ENCODE measurements at regions not wholly inside any gene's neighbourhood (a gene's known extent, or its start where the extent isn't known, plus 50 kb on each side); places are given as distances from the start of the nearest gene placed in this dataset.

DNA sequence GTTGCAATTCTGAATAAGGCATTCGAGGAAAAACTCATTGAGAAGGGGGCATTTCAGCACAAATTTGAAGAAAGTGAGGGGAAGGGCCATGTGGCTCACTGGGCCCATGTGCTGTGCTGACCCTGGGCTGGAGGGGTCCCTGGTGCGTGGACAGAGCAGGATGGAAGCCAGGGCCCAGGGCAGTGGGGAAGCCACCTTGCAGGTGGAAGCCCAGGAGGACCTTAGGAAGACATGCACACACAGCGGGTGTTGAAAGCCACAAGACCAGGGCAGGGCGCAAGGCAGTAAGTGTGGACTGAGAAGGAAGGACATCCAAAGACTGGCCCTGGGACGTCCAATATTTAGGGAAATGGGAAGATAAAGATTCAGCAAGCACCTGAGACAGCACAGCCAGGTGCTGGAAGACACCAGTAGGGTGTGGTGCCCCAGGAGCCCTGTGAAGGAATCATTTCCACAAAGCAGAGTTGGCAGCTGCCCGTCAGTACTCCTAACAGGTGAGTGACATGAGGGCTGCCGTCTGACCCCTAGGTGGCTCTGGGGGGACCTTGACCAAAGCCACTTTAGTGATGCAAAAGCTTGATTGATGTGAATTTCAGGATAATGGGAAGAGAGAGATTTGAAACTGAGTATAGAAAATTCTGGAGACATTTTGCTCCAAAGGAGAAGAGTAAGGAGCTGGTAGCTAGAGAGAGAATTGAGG is 254.4 kb upstream of the EXOC2 start:
- CTCF ChIA-PET, result no interaction called here
- Mint-ChIP-seq H3K27me3 (ENCODE audit: low read depth) (peaks cover 5% of the 10 kb centered on the region; the same call in 1 of the 2 replicates), H3K27ac (no peak overlapping the region), H3K9me3 (peaks cover 24% of the 10 kb centered on the region), H3K4me1 (no peaks in the 10 kb centered on the region), H3K4me3 (no peak overlapping the region), H3K36me3 (peaks cover 17% of the 10 kb centered on the region)
- DNase-seq (ENCODE audit: low spot score), result no peak
- POLR2A ChIA-PET, result no interaction called here
- TF ChIP-seq SP1 (CRISPR knock-in tag; conservative IDR thresholded peaks at IDR 0.05), result no peak
- TF ChIP-seq, protein P1, sequence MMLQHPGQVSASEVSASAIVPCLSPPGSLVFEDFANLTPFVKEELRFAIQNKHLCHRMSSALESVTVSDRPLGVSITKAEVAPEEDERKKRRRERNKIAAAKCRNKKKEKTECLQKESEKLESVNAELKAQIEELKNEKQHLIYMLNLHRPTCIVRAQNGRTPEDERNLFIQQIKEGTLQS (CRISPR knock-in tag; conservative IDR thresholded peaks at IDR 0.05), result no peak
- no peak for TF ChIP-seq TEAD4 (CRISPR knock-in tag; IDR thresholded peaks at IDR 0.05)
- TF ChIP-seq, protein P2, sequence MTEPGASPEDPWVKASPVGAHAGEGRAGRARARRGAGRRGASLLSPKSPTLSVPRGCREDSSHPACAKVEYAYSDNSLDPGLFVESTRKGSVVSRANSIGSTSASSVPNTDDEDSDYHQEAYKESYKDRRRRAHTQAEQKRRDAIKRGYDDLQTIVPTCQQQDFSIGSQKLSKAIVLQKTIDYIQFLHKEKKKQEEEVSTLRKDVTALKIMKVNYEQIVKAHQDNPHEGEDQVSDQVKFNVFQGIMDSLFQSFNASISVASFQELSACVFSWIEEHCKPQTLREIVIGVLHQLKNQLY (CRISPR knock-in tag; IDR thresholded peaks at IDR 0.05), result no peak
- TF ChIP-seq GTF2I (CRISPR knock-in tag; conservative IDR thresholded peaks at IDR 0.05), result no peak
- TF ChIP-seq SOX15 (CRISPR knock-in tag; IDR thresholded peaks at IDR 0.05), result no peak
- no peak for TF ChIP-seq ZBTB43 (CRISPR knock-in tag; IDR thresholded peaks at IDR 0.05)
- TF ChIP-seq ZNF416 (CRISPR knock-in tag; IDR thresholded peaks at IDR 0.05), result no peak
- no peak for TF ChIP-seq ZNF423 (CRISPR knock-in tag; IDR thresholded peaks at IDR 0.05)
- no peak for TF ChIP-seq PREB (CRISPR knock-in tag; IDR thresholded peaks at IDR 0.05; ENCODE audit: borderline replicate concordance)
- no peak for TF ChIP-seq ZBTB21 (CRISPR knock-in tag; IDR thresholded peaks at IDR 0.05; ENCODE audit: borderline replicate concordance)
- TF ChIP-seq, protein P3, sequence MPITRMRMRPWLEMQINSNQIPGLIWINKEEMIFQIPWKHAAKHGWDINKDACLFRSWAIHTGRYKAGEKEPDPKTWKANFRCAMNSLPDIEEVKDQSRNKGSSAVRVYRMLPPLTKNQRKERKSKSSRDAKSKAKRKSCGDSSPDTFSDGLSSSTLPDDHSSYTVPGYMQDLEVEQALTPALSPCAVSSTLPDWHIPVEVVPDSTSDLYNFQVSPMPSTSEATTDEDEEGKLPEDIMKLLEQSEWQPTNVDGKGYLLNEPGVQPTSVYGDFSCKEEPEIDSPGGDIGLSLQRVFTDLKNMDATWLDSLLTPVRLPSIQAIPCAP (CRISPR knock-in tag; IDR thresholded peaks at IDR 0.05), result no peak
- TF ChIP-seq, protein P4, sequence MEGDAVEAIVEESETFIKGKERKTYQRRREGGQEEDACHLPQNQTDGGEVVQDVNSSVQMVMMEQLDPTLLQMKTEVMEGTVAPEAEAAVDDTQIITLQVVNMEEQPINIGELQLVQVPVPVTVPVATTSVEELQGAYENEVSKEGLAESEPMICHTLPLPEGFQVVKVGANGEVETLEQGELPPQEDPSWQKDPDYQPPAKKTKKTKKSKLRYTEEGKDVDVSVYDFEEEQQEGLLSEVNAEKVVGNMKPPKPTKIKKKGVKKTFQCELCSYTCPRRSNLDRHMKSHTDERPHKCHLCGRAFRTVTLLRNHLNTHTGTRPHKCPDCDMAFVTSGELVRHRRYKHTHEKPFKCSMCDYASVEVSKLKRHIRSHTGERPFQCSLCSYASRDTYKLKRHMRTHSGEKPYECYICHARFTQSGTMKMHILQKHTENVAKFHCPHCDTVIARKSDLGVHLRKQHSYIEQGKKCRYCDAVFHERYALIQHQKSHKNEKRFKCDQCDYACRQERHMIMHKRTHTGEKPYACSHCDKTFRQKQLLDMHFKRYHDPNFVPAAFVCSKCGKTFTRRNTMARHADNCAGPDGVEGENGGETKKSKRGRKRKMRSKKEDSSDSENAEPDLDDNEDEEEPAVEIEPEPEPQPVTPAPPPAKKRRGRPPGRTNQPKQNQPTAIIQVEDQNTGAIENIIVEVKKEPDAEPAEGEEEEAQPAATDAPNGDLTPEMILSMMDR (IDR thresholded peaks at IDR 0.05), result no peak
- TF ChIP-seq FOXJ3 (CRISPR knock-in tag; IDR thresholded peaks at IDR 0.05; ENCODE audit: borderline replicate concordance), result no peak
- TF ChIP-seq ZNF671 (CRISPR knock-in tag; IDR thresholded peaks at IDR 0.05), result no peak
- TF ChIP-seq SMAD3 (CRISPR knock-in tag; IDR thresholded peaks at IDR 0.05; ENCODE audit: borderline replicate concordance), result no peak
- no peak for TF ChIP-seq SMAD4 (CRISPR knock-in tag; IDR thresholded peaks at IDR 0.05)
- ATAC-seq, result no peak

DNA sequence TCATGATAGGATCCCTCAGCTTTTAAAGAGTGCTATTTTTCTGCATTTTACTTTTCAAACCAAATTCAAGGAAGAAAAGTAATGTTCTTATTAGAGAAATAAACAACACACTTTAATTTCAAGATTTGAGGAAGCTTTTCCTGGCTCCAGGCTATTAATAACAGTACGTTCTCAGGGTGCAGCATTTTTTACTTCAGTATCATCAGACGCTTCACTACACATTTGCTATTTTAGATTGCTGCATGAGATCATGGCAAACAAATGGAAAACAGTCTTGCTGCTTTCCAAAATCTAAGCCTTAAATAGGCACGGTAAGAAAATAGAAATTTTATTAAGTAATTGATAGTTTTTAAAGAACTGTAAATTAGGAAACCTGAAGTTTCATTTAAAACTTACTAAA is 253.6 kb upstream of the EXOC2 start:
- Mint-ChIP-seq H3K36me3 (peaks cover 17% of the 10 kb centered on the region), H3K4me3 (no peak overlapping the region), H3K27ac (no peak overlapping the region), H3K4me1 (no peaks in the 10 kb centered on the region), H3K9me3 (peaks cover 24% of the 10 kb centered on the region), H3K27me3 (ENCODE audit: low read depth) (peaks cover 5% of the 10 kb centered on the region; the same call in 1 of the 2 replicates)
- ChIA-PET CTCF (no interaction called here), POLR2A (no interaction called here)
- TF ChIP-seq ZNF281 (CRISPR knock-in tag; IDR thresholded peaks at IDR 0.05) (no peak), E2F5 (CRISPR knock-in tag; IDR thresholded peaks at IDR 0.05) (no peak)
- TF ChIP-seq, protein P5, sequence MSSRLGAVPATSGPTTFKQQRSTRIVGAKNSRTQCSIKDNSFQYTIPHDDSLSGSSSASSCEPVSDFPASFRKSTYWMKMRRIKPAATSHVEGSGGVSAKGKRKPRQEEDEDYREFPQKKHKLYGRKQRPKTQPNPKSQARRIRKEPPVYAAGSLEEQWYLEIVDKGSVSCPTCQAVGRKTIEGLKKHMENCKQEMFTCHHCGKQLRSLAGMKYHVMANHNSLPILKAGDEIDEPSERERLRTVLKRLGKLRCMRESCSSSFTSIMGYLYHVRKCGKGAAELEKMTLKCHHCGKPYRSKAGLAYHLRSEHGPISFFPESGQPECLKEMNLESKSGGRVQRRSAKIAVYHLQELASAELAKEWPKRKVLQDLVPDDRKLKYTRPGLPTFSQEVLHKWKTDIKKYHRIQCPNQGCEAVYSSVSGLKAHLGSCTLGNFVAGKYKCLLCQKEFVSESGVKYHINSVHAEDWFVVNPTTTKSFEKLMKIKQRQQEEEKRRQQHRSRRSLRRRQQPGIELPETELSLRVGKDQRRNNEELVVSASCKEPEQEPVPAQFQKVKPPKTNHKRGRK (CRISPR knock-in tag; IDR thresholded peaks at IDR 0.05; ENCODE audit: borderline replicate concordance), result no peak
- ATAC-seq, result no peak
- no peak for DNase-seq (ENCODE audit: low spot score)
